ENCODE measurements at regions not wholly inside any gene's neighbourhood (a gene's known extent, or its start where the extent isn't known, plus 50 kb on each side); places are given as distances from the start of the nearest gene placed in this dataset.
"Not testable (repeated sequence)": the region's sequence is repeated elsewhere in the genome, so short reads cannot be mapped to it uniquely, and the experiment has no call there.

- DNase-seq = no peak
Observed at GRCh38 chr15:26259581-26259980, 396.5 kb upstream of the ATP10A start.

DNA sequence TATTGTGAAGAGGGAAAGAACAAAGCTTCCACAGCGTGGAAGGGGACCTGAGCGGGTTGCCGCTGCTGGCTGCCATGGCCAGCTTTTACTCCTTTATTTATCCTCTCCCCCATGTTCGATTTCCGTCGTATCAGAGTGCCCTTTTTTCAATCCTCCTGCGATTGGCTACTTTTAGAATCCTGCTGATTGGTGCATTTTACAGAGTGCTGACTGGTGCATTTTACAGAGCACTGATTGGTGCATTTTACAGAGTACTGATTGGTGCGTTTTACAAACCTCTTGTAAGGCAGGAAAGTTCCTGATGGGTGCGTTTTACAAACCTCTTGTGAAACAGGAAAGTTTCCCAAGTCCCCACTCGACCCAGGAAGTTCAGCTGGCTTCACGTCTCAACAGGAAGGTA, 381.7 kb upstream of the ATP10A start:
- DNase-seq = not testable (repeated sequence)

- DNase-seq = no peak
Observed at GRCh38 chr15:26243382-26243781, 380.3 kb upstream of the ATP10A start.

- no peak for DNase-seq
Observed at GRCh38 chr15:26242565-26243071, 379.5 kb upstream of the ATP10A start.

- no peak for DNase-seq
Observed at GRCh38 chr15:26235864-26236263, 372.7 kb upstream of the ATP10A start.

GRCh38 chr15:26234976-26235767, 372.0 kb upstream of the ATP10A start:
- DNase-seq = no peak

- DNase-seq = no peak
Observed at GRCh38 chr15:26232691-26233090, 369.6 kb upstream of the ATP10A start.

- DNase-seq = no peak
Observed at GRCh38 chr15:26231096-26231495, 368.0 kb upstream of the ATP10A start.

- no peak for DNase-seq
Observed at GRCh38 chr15:26224266-26224665, 361.1 kb upstream of the ATP10A start.

DNA sequence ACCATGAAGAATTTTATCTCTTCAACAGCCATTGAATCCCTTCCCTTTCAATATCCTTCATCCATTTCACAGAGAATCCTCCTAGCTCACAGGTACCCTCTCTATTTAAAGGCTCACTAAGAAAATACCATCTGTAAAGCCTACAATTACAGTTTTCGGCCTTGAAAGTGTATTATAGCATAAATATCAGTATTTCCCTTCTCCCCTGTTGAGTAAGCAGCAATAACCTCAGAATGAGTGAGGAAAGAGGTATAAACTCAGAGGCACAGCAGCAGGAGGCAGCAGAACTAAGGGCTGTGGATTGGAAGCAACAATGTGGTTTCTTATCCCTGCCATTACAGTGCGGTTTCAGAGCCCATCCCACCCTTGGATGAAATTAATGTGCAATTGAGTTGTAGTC, 360.6 kb upstream of the ATP10A start:
- DNase-seq = no peak

GRCh38 chr15:26222781-26223180, 359.7 kb upstream of the ATP10A start:
- DNase-seq = no peak

DNA sequence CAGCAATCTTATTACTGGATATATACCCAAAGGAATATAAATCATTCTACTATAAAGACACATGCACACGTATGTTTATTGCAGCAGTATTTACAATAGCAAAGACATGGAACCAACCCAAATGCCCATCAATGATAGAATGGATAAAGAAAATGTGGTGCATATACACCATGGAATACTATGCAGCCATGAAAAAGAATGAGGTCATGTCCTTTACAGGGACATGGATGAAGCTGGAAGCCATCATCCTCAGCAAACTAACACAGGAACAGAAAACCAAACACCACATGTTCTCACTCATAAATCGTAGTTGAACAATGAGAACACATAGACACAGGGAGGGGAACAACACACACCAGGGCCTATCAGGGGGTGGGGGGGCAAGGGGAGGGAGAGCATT, 353.9 kb upstream of the ATP10A start:
- DNase-seq = not testable (repeated sequence)

DNA sequence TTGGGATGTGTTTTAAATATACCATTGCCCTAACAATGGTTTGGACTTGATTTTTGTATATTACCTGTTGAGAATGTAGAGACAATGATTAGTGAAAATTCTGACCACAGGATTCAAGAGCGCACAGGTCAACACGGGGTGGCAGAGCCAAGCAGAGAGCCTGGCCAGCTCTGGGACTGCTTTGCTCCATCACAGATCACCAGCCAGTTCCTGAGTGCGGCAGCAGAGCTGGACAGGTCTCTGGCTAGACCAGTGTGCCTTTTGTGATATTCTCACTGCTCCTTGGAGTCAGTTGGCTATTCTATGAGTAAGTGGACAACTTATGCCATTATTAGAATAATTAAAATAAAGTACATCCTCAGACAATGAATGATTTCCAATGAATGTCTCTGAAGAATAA, 351.2 kb upstream of the ATP10A start:
- DNase-seq = no peak

DNA sequence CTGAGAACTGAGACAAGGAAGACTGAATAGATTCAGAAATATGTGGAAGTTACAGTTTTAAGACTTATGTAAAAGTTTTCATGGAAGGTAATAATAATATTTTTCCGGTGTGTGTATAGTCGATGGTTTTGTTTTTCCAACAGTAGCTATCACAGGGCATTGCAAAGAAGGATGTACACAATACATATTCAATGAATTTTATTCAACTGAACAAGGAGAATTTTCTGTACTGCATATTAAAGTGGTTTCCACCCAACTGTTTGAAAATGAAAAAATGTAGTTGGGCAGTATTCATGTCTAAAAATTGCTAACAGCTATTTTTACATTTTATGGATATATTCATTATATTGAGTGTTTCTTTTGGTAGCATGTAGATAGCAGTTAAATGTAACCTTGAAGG, 350.3 kb upstream of the ATP10A start:
- no peak for DNase-seq

DNA sequence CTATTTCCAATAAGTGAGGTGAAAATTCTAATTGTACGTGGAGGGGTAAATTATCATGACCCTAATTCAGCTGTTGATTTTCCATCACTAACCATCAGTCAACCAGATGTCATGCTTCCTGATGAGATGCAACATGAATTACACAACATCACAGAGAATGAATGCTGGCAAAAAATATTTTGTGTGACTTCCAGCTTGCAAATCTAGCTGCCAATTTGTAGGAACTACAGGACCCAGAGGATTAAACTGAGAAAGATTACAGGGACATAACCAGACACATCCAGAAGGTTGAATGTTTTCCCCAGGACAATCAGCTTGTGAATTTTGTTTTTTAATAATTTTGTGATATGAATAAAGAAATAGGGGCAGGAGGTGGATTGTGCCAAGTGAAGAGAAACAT, 349.0 kb upstream of the ATP10A start:
- DNase-seq = no peak

- DNase-seq = no peak
Observed at GRCh38 chr15:26210980-26211379, 347.9 kb upstream of the ATP10A start.

GRCh38 chr15:26201177-26201858, 338.2 kb upstream of the ATP10A start:
- no peak for DNase-seq

GRCh38 chr15:26200427-26200826, 337.3 kb upstream of the ATP10A start:
- no peak for DNase-seq

DNA sequence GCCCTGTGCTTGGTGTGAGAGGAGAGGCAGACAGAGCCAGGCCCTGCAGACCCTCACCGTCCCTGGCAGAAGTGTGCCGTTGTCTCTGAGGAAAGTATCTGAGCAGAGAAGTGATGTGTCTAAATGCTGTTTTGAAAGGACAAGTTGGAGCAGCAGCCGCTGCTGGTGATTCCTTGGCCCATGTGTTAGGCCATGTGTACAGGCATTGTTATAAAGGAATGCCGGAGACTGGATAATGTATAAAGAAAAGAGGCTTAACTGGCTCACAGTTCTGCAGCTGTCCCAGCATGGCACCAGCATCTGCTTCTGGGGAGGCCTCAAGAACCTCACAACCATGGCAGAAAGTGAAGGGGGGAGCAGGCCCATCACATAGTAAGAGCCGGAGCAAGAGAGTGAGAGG, 334.6 kb upstream of the ATP10A start:
- DNase-seq = no peak

DNA sequence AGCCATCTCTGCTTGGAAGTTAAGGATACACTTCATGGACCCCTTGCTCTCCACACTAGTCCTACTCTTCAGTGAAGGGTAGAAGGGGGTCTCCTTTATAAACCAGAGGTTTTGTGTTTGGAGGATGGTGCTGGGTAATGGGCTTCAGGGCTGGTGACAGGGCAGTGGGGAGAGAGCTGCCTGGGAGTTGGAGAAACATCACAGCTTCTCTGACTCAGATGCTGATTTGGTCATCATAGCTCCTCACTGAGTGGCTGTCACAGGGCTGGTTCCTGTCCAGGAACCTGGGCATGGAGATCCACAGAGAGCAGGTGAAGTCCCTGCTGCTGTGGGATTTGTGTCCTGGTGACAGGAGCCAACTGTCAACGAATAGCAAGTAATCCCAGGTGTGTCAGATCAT, 333.9 kb upstream of the ATP10A start:
- DNase-seq = no peak

DNA sequence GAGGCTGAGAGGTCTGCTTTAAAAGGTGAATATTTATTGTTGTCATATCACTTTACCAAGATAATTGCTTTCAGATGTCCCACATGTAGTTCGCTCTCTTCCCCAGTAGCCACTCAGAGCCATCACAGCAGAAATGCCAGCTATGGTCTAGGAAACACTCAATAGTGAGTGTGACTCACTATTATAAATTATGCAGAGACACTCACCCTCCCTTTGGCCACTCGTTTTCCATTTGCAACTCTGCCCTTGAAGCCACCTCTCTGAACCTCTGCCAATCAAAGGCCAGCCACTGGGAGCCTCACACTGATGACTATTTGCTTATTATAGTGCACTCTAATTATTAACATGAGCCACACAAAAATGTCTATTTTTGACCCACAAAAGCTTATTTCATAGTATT, 328.1 kb upstream of the ATP10A start:
- DNase-seq = no peak

DNA sequence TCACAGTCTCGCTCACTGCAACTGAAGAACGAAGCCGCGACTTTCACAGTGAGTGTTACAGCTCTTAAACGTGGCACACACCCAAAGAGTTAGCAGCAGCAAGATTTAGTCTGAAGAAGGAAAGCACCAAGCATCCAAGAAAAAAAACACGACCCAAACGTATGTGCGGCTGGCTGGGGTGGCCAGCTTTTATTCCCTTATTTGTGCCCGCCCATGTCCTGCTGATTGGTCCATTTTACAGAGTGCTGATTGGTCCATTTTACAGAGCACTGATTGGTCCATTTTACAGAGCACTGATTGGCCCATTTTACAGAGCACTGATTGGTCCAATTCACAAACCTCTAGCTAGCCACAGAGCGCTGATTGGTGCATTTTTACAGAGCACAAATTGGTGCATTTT, 323.0 kb upstream of the ATP10A start:
- not testable (repeated sequence) for DNase-seq

DNA sequence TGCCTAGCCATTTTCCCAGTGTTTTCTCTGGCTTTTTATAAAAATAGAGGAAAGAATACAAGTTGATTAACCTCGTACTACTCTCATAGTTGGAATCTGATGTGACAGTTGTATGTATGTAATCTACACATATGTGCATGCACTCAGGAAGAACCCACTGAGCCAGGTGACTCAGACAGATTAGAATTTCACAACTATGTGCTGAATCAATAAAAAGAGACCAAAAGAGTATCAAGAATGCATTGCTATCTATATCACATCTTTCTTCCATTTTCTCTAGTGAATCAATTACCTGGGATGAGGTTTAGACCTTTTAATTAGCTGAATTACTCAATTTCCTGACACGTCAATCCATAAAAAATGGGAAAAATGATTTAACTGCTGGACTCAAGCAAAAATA, 319.3 kb upstream of the ATP10A start:
- no peak for DNase-seq

DNA sequence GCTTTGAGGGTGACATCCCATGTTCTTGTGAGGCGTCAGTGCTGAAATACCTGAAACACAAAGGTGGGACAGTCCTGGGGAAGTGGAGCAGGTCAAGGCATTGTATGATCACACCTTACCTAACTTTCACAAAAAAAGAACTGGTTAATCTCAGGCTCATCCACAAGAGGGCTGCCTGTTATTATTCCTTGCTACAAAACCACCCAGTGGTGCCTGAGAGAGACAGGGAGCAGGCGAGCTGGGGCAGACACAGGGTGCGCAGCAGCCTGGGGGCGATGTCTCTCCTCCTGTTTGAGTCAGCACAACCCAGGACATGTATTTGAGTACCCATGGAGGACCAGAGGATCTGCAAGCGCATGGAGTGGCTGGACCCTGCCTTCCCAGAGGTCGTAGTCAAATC, 316.8 kb upstream of the ATP10A start:
- no peak for DNase-seq

Measured in CD4-positive, alpha-beta T cell treated with Interferon gamma for 1 hour (primary cell).